ENCODE measurements at regions not wholly inside any gene's neighbourhood (a gene's known extent, or its start where the extent isn't known, plus 50 kb on each side); places are given as distances from the start of the nearest gene placed in this dataset.

GRCh38 chr12:16681196-16681595 is 75.2 kb upstream of the LMO3 start:
- TF ChIP-seq CTCF (IDR thresholded peaks at IDR 0.05): no peak

GRCh38 chr12:16675438-16675837 is 69.5 kb upstream of the LMO3 start:
- no peak for TF ChIP-seq CTCF (IDR thresholded peaks at IDR 0.05)

- TF ChIP-seq CTCF (IDR thresholded peaks at IDR 0.05): no peak
Measured at GRCh38 chr12:16674885-16675284, 68.9 kb upstream of the LMO3 start.

- no peak for TF ChIP-seq CTCF (IDR thresholded peaks at IDR 0.05)
Measured at GRCh38 chr12:16670456-16671050, 64.6 kb upstream of the LMO3 start.

GRCh38 chr12:16669756-16670155 is 63.8 kb upstream of the LMO3 start:
- TF ChIP-seq CTCF (IDR thresholded peaks at IDR 0.05): no peak

- TF ChIP-seq CTCF (IDR thresholded peaks at IDR 0.05): no peak
Measured at GRCh38 chr12:16668198-16668597, 62.2 kb upstream of the LMO3 start.

- no peak for TF ChIP-seq CTCF (IDR thresholded peaks at IDR 0.05)
Measured at GRCh38 chr12:16658699-16659098, 52.7 kb upstream of the LMO3 start.

All from LNCAP (cell line).